Endothelial cell of umbilical vein (primary cell): ENCODE measurements at regions not wholly inside any gene's neighbourhood (a gene's known extent, or its start where the extent isn't known, plus 50 kb on each side); places are given as distances from the start of the nearest gene placed in this dataset.

Source experiments
- BruUV-seq: library from RNA; stranded (reverse); fragments of 400-500 nt; replicated peaks from 2 replicates; lab custom pipeline; 2021; lab: Mats Ljungman, UMichigan
- CTCF ChIA-PET: fragments of 300-600, 350-600 bp; sonication (Branson Sonifier 250); formaldehyde crosslinking; loops from one replicate; lab custom pipeline; 2021; ENCODE audit warnings: antibody characterized with exemption, inconsistent platforms; lab: Charles Lee
- POLR2A ChIA-PET: fragments of 300-600, 350-600 bp; sonication (Branson Sonifier 250); formaldehyde crosslinking; loops from one replicate; lab custom pipeline; 2021; ENCODE audit warnings: antibody characterized with exemption, inconsistent platforms; lab: Charles Lee
- DNase-seq: peaks from one replicate; pipeline ENCODE4 v3.0.0-alpha.2; 2011; ENCODE audit warnings: low read depth, low spot score
- FAIRE-seq: peaks from 2 replicates; lab custom pipeline; 2011; peaks lifted over from hg19 to GRCh38; lab: Jason Lieb, UNC
- H2AFZ ChIP-seq: 2 replicates; pipeline ENCODE4 v1.6.0; 2012; ENCODE audit warnings: low read depth, low read length, control low read depth, inconsistent platforms
- H3K27ac ChIP-seq: 2 replicates; pipeline ENCODE4 v1.5.1; 2011; ENCODE audit warnings: low read depth, mild to moderate bottlenecking, control low read depth, low read length, moderate library complexity; ENCODE audit not compliant: insufficient read depth
- H3K27me3 ChIP-seq, 2 experiments: 2 replicates each; pipeline versions ENCODE4 v1.6.0 to v1.6.1; 2011; ENCODE audit warnings: low read length in 2 of 2, mixed read lengths in 1 of 2; ENCODE audit not compliant: control insufficient read depth in 2 of 2, insufficient read depth in 2 of 2
- H3K36me3 ChIP-seq, 2 experiments: 2 replicates in 1 of 2; 3 replicates in 1 of 2; pipeline ENCODE4 v1.5.1; 2011; ENCODE audit warnings: low read length in 2 of 2, mild to moderate bottlenecking in 1 of 2, moderate library complexity in 1 of 2; ENCODE audit not compliant: control insufficient read depth in 2 of 2, insufficient read depth in 2 of 2; ENCODE audit errors: extremely low read depth in 1 of 2
- H3K4me1 ChIP-seq: 3 replicates; pipeline ENCODE4 v1.5.1; 2011; ENCODE audit warnings: mild to moderate bottlenecking, low read length; ENCODE audit not compliant: control insufficient read depth, insufficient read depth; ENCODE audit errors: extremely low read depth
- H3K4me2 ChIP-seq: 2 replicates; pipeline ENCODE4 v1.6.1; 2011; ENCODE audit warnings: low read length, control low read depth, mixed read lengths; ENCODE audit not compliant: insufficient read depth
- H3K4me3 ChIP-seq, 3 experiments: fragments of 200-600 bp in 1 of 3; sonication (generic), shearing (Covaris generic) in 1 of 3; replicated peaks in 1 of 3; 2 replicates each; pipeline ENCODE4 v1.5.1; 2011 to 2016; ENCODE audit warnings: control low read depth in 3 of 3, low read length in 3 of 3, mild to moderate bottlenecking in 2 of 3, inconsistent platforms in 1 of 3, low read depth in 1 of 3, moderate library complexity in 1 of 3; ENCODE audit not compliant: insufficient read depth in 1 of 3
- H3K79me2 ChIP-seq: 2 replicates; pipeline ENCODE4 v1.6.0; 2012; ENCODE audit warnings: low read length, inconsistent platforms; ENCODE audit not compliant: control insufficient read depth, insufficient read depth
- H3K9ac ChIP-seq: replicated peaks from 2 replicates; pipeline ENCODE3; 2011; ENCODE audit warnings: low read length, control low read depth; ENCODE audit not compliant: insufficient read depth; ENCODE audit errors: extremely low read depth
- H3K9me1 ChIP-seq: replicated peaks from 3 replicates; pipeline ENCODE4 v1.6.0; 2011; ENCODE audit warnings: mild to moderate bottlenecking, low read length; ENCODE audit not compliant: control insufficient read depth, insufficient read depth; ENCODE audit errors: extremely low read depth
- H3K9me3 ChIP-seq: replicated peaks from 2 replicates; pipeline ENCODE4 v1.5.1; 2012; ENCODE audit warnings: low read length, inconsistent platforms; ENCODE audit not compliant: control insufficient read depth, insufficient read depth
- H4K20me1 ChIP-seq: replicated peaks from 2 replicates; pipeline ENCODE3; 2011; ENCODE audit warnings: mild to moderate bottlenecking, low read length; ENCODE audit not compliant: control insufficient read depth, insufficient read depth; ENCODE audit errors: extremely low read depth
- EZH2 ChIP-seq: IDR thresholded peaks from 2 replicates; pipeline ENCODE4 v1.6.1; 2012; ENCODE audit warnings: borderline replicate concordance, low read depth, mild to moderate bottlenecking, moderate library complexity, low read length, inconsistent platforms; ENCODE audit not compliant: severe bottlenecking
- FOS ChIP-seq: IDR thresholded peaks from 2 replicates; pipeline ENCODE4 v1.6.1; 2011; ENCODE audit warnings: mild to moderate bottlenecking, low read length, moderate library complexity, borderline replicate concordance; ENCODE audit not compliant: insufficient read depth
- GATA2 ChIP-seq: IDR thresholded peaks from 2 replicates; pipeline ENCODE4 v1.7.0; 2011; ENCODE audit warnings: low read depth, mild to moderate bottlenecking, moderate library complexity, mixed read lengths, low read length; ENCODE audit not compliant: insufficient read length, insufficient read depth
- JUN ChIP-seq: IDR thresholded peaks from 2 replicates; pipeline ENCODE4 v1.6.1; 2011; ENCODE audit warnings: borderline replicate concordance, low read depth; ENCODE audit not compliant: insufficient read length, insufficient read depth
- MYC ChIP-seq: IDR thresholded peaks from one replicate; pipeline ENCODE4 v1.6.1; 2011; ENCODE audit warnings: mild to moderate bottlenecking, low read depth, low read length
- POLR2A ChIP-seq: IDR thresholded peaks from 2 replicates; pipeline ENCODE4 v1.6.1; 2012; ENCODE audit warnings: low read depth, mild to moderate bottlenecking, control low read depth, low read length
- POLR2AphosphoS5 ChIP-seq: IDR thresholded peaks from 2 replicates; pipeline ENCODE4 v1.6.1; 2012; ENCODE audit warnings: low read depth, mild to moderate bottlenecking, control low read depth, low read length, moderate library complexity; ENCODE audit not compliant: insufficient read depth
- dilution Hi-C: fragments of 300-500 bp; cut with MboI; formaldehyde crosslinking; loops from one replicate; pipeline ENCODE4 v1.15.0; 2019; ENCODE audit warnings: low sequenced_read_pairs; ENCODE audit not compliant: extremely low pct_ligation_motif_present
- intact Hi-C: fragments of 100-400 bp; cut with micrococcal nuclease; formaldehyde crosslinking; loops from one replicate; pipeline ENCODE4 v1.10.0; 2022
- TF ChIP-seq, protein P1 (sequence below): IDR thresholded peaks from 2 replicates; pipeline ENCODE4 v1.6.1; 2011; ENCODE audit not compliant: insufficient read depth, insufficient read length
- TF ChIP-seq, protein P2 (sequence below), 2 donors: IDR thresholded peaks; 1 replicate in 1 of 2; 2 replicates in 1 of 2; pipeline ENCODE4 v1.5.1; 2011; ENCODE audit warnings: low read length in 2 of 2, mild to moderate bottlenecking in 2 of 2, moderate library complexity in 2 of 2, control low read depth in 1 of 2, inconsistent platforms in 1 of 2, low read depth in 1 of 2; ENCODE audit not compliant: insufficient read depth in 1 of 2; ENCODE audit errors: extremely low read depth in 1 of 2

DNA sequence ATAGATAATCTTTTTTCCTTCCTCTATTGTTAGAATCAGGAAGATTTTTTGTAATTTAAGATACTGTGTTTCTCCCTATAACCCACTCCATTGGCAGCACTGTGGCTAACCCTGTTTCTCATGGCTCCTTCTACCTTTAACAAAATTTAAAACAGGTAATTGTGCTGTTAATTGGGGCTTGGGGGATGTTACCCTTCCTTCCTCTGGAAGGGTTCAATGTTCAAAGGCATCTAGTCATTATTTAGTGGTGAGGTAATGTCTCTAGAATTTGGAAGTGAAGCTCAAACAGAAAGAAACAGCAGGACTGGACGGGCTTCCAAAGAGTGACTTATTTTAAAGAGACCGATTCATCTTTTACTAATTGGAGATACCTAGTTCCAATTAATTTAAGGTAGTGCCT is 166.4 kb downstream of the TRIML1 start:
- Histone ChIP-seq H3K9me1 (no peaks in the 10 kb centered on the region), H3K27me3 (no peaks in the 10 kb centered on the region), H2AFZ (no peak overlapping the region), H4K20me1 (no peaks in the 10 kb centered on the region), H3K27ac (no peak overlapping the region), H3K79me2 (no peaks in the 10 kb centered on the region), H3K9me3 (peaks cover 3% of the 10 kb centered on the region), H3K4me1 (no peaks in the 10 kb centered on the region), H3K36me3 (no peaks in the 10 kb centered on the region), H3K9ac (no peak overlapping the region), H3K4me3 (no peak overlapping the region), H3K4me2 (no peak overlapping the region)
- FAIRE-seq: no peak
- POLR2A ChIA-PET: no interaction called here
- dilution Hi-C loops (no loop called here), intact Hi-C loops (no loop called here)
- TF ChIP-seq POLR2AphosphoS5 (no peak), EZH2 (no peak), MYC (no peak), JUN (no peak), GATA2 (no peak), POLR2A (no peak), FOS (no peak)
- TF ChIP-seq, protein P1, sequence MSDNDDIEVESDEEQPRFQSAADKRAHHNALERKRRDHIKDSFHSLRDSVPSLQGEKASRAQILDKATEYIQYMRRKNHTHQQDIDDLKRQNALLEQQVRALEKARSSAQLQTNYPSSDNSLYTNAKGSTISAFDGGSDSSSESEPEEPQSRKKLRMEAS: no peak
- TF ChIP-seq, protein P2, sequence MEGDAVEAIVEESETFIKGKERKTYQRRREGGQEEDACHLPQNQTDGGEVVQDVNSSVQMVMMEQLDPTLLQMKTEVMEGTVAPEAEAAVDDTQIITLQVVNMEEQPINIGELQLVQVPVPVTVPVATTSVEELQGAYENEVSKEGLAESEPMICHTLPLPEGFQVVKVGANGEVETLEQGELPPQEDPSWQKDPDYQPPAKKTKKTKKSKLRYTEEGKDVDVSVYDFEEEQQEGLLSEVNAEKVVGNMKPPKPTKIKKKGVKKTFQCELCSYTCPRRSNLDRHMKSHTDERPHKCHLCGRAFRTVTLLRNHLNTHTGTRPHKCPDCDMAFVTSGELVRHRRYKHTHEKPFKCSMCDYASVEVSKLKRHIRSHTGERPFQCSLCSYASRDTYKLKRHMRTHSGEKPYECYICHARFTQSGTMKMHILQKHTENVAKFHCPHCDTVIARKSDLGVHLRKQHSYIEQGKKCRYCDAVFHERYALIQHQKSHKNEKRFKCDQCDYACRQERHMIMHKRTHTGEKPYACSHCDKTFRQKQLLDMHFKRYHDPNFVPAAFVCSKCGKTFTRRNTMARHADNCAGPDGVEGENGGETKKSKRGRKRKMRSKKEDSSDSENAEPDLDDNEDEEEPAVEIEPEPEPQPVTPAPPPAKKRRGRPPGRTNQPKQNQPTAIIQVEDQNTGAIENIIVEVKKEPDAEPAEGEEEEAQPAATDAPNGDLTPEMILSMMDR (IDR thresholded peaks at IDR 0.05; ENCODE audit: extremely low read depth in 1 of 2, insufficient read depth in 1 of 2, low read depth in 1 of 2, low read length in 2 of 2): no peak
- CTCF ChIA-PET: no interaction called here
- no TSS peak for BruUV-seq
- no peak for DNase-seq
